ENCODE measurements at regions not wholly inside any gene's neighbourhood (a gene's known extent, or its start where the extent isn't known, plus 50 kb on each side); places are given as distances from the start of the nearest gene placed in this dataset.
"Not testable (repeated sequence)": the region's sequence is repeated elsewhere in the genome, so short reads cannot be mapped to it uniquely, and the experiment has no call there.

DNA sequence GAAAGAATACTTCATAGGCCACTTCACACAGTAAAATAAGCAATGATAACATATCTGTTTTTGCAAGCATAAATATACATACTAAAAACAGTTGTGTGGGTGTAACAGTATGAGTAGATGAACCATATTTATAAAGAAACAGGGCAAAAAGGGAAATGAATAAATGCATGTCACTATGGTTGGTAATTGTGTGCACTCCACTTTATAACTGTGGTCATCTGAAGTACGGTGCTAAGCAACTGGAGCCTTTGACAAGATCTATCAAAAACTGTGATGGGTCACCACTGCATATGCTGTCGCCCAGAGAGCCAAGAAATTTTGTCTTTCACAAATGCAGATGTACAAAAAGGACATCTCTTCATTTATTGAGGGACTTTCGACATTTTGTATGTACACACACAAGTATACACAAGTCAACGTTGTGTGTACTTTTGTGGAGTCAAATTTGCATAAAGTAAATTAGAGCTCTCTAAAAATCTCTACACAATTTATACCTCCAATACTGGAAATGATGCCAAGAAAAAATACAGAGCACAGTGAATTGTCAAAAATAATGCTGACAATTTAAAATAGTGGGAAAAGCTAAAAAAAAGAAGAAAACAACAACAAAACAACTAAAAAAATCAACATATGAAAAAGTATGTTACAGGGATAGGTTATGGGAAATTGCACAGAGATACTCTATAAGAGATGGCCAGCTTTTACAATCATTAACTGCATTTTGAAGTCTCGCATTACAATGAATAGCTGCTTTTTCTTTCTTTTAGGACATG lies 123.1 kb upstream of the ENPEP start:
- DNase-seq (ENCODE audit: low spot score) = no peak
- H3K27ac Mint-ChIP-seq = no peak overlapping the region
- peaks cover 8% of the 10 kb centered on the region for H3K27me3 Mint-ChIP-seq (ENCODE audit: insufficient read depth)
- H3K36me3 Mint-ChIP-seq (ENCODE audit: low read depth) = no peaks in the 10 kb centered on the region
- intact Hi-C loops (cut with micrococcal nuclease) = no loop called here
- H3K4me3 Mint-ChIP-seq = no peak overlapping the region
- H3K4me1 Mint-ChIP-seq (ENCODE audit: low read depth) = peaks cover 7% of the 10 kb centered on the region
- H3K9me3 Mint-ChIP-seq = no peaks in the 10 kb centered on the region

DNA sequence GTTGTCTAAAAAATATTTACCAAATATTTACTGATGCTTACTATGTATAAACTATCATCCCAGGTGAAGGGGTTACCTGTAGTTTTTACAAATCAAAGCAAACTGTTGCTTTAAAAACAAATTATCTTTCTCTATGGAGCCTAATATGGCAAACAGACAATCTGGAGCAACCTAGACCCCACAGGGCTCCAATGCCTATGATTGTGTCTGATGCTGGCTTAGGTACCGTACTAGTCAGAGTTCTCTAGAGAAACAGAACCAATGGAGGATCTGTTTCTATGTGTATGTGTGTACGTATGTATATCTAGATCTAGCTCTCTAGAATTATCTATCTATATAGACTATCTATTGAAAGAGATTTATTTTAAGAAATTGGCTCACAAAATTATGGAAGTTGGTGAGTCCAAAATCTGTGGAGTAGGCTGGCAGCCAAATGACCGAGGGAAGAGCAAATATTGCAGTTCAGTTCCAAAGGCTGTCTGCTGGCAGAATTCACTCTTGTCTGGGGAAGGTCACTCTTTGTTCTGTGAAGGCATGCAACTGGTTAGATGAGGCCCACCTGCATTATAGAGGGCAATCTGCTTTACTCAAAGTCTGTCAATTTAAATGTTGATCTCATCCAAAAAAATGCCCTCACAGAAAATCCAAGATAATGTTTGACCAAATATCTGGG lies 127.1 kb upstream of the ENPEP start:
- Mint-ChIP-seq H3K27me3 (ENCODE audit: insufficient read depth) (peaks cover 15% of the 10 kb centered on the region), H3K9me3 (no peaks in the 10 kb centered on the region), H3K4me1 (ENCODE audit: low read depth) (peaks cover 7% of the 10 kb centered on the region), H3K27ac (no peak overlapping the region), H3K4me3 (no peak overlapping the region), H3K36me3 (ENCODE audit: low read depth) (no peaks in the 10 kb centered on the region)
- DNase-seq (ENCODE audit: low spot score) = no peak
- intact Hi-C loops (cut with micrococcal nuclease) = no loop called here

DNA sequence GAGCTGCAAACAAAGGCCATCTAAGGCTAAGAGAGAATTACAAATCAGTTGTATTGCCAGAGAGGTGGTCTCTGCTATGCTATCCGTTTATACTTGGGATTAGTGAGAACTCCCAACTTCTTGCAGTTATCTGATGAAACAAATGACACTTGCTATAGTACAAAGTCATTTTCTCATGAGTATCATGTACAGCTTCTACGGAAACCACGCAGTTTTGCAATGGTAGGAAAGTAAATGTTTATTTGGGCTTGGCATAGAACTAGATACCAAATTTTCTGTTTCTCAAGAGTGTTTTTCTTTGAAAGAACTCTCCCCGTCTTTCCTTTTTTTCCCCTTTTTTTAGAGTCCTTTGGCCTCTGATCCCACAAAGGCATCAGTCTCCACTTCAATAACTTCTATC lies 128.2 kb upstream of the ENPEP start:
- no peak for DNase-seq (ENCODE audit: low spot score)
- Mint-ChIP-seq H3K9me3 (peaks cover 3% of the 10 kb centered on the region), H3K27ac (no peak overlapping the region), H3K4me1 (ENCODE audit: low read depth) (peaks cover 7% of the 10 kb centered on the region), H3K36me3 (ENCODE audit: low read depth) (no peaks in the 10 kb centered on the region), H3K27me3 (ENCODE audit: insufficient read depth) (peaks cover 18% of the 10 kb centered on the region), H3K4me3 (no peak overlapping the region)
- intact Hi-C loops (cut with micrococcal nuclease) = no loop called here

DNA sequence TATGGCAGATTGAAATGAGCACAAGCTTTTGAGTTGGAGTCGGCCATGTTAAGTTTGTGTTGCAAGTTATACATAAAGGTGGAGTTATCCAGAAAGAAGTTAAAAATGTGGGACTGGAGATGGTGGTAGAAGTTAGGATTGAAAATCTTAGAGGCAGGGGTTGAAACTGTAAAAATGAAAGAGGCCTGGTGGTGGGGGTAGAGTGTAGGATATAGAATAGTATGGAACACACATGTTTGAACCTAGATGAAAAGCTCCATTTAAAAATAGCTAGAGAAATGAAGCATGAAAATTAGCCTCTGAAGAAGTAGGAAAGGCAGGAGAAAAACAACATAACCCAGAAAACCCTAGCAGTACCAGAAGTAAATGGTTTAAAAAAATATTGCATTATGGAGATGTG lies 131.8 kb upstream of the ENPEP start:
- no peak overlapping the region for H3K4me3 Mint-ChIP-seq
- H3K4me1 Mint-ChIP-seq (ENCODE audit: low read depth) = peaks cover 7% of the 10 kb centered on the region
- no peak overlapping the region for H3K27ac Mint-ChIP-seq
- peaks cover 14% of the 10 kb centered on the region for H3K27me3 Mint-ChIP-seq (ENCODE audit: insufficient read depth)
- H3K36me3 Mint-ChIP-seq (ENCODE audit: low read depth) = no peaks in the 10 kb centered on the region
- intact Hi-C loops (cut with micrococcal nuclease) = loop anchor here (2.0 kb wide), 1 partner anchor 171 kb away; no protein-coding TSS in a partner anchor
- peaks cover 4% of the 10 kb centered on the region for H3K9me3 Mint-ChIP-seq
- DNase-seq (ENCODE audit: low spot score) = no peak

DNA sequence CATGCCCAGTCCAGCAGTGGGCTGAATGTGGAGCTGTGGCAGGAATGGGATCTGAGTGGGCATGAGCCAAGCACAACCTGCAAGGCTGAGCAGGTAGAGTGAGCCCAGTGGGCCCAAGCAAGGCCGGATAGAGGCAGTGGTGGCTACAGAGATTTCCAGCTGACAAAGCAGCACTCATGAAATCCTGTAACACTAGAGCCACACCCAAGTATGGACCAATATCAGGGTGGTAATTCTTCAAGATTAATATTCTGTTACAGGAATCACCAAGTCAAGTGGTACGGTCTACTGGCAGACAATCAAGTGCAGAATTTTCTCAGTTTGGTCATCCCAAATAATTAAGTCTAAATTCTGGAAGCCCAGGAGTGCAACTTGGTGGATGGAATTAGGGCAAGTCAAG lies 132.4 kb upstream of the ENPEP start:
- no peak overlapping the region for H3K27ac Mint-ChIP-seq
- intact Hi-C loops (cut with micrococcal nuclease) = no loop called here
- H3K36me3 Mint-ChIP-seq (ENCODE audit: low read depth) = no peaks in the 10 kb centered on the region
- peaks cover 14% of the 10 kb centered on the region for H3K27me3 Mint-ChIP-seq (ENCODE audit: insufficient read depth)
- peaks cover 5% of the 10 kb centered on the region for H3K4me1 Mint-ChIP-seq (ENCODE audit: low read depth)
- peaks cover 4% of the 10 kb centered on the region for H3K9me3 Mint-ChIP-seq
- no peak overlapping the region for H3K4me3 Mint-ChIP-seq
- no peak for DNase-seq (ENCODE audit: low spot score)

DNA sequence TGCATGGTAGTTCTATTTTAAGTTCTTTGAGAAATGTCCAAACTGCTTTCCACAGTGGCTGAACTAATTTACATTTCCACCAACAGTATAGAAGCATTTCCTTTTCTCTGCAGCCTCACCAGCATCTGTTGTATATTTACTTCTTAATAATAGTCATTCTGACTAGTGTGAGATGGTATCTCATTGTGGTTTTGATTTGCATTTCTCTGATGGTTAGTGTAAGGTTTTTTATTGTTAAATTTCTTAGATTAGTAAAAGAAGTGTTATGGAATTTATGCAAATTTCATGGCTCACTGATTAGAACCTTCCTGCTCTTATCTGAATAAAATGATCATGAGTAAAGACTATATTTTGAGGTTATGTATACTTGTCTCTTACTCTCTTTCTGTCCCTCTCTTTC lies 134.8 kb upstream of the ENPEP start:
- H3K27ac Mint-ChIP-seq; H3K9me3 Mint-ChIP-seq; H3K36me3 Mint-ChIP-seq (ENCODE audit: low read depth); H3K4me3 Mint-ChIP-seq; H3K4me1 Mint-ChIP-seq (ENCODE audit: low read depth); intact Hi-C loops (cut with micrococcal nuclease); DNase-seq (ENCODE audit: low spot score): not testable (repeated sequence)
- peaks cover 16% of the 10 kb centered on the region for H3K27me3 Mint-ChIP-seq (ENCODE audit: insufficient read depth)

DNA sequence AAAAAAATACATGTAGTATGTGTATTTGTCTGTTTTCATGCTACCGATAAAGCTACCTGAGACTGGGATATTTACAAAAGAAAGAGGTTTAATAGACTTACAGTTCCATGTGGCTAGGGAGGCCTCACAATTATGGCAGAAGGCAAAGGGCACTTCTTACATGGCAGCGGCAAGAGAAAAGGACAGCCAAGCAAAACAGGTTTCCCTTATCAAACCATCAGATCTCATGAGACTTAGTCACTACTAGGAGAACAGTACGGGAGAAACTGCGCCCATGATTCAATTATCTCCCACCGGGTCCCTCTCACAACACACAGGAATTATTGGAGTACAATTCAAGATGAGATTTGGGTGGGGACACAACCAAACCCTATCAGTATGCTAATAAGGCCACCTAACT lies 137.0 kb upstream of the ELOVL6 start:
- Mint-ChIP-seq H3K36me3 (ENCODE audit: low read depth) (no peaks in the 10 kb centered on the region), H3K4me3 (no peak overlapping the region), H3K9me3 (no peaks in the 10 kb centered on the region), H3K27ac (no peak overlapping the region), H3K4me1 (ENCODE audit: low read depth) (no peaks in the 10 kb centered on the region), H3K27me3 (ENCODE audit: insufficient read depth) (peaks cover 12% of the 10 kb centered on the region)
- intact Hi-C loops (cut with micrococcal nuclease) = no loop called here
- DNase-seq (ENCODE audit: low spot score) = no peak

DNA sequence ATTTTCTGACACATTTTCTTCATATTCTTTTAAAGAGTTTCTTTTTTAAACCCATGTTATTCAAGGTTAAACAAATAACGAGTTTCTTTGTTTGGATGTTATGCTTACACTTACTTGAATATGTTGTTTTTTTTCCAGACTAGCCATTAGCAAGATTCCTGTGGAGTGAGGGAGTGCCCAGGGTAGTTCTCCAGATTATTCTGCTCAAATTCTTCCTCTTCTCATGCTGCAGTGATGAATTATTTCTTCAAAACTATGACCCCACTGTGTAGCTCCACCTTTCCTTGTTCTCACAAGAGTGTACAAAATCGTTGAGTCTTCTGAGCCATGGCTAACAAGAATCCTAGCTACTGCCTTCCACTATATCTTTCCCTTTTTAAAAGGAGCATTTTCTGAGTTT lies 134.1 kb upstream of the ELOVL6 start:
- H3K4me3 Mint-ChIP-seq = no peak overlapping the region
- peaks cover 12% of the 10 kb centered on the region for H3K27me3 Mint-ChIP-seq (ENCODE audit: insufficient read depth)
- intact Hi-C loops (cut with micrococcal nuclease) = no loop called here
- H3K36me3 Mint-ChIP-seq (ENCODE audit: low read depth) = no peaks in the 10 kb centered on the region
- H3K9me3 Mint-ChIP-seq = peaks cover 3% of the 10 kb centered on the region
- H3K27ac Mint-ChIP-seq = no peak overlapping the region
- DNase-seq (ENCODE audit: low spot score) = no peak
- no peaks in the 10 kb centered on the region for H3K4me1 Mint-ChIP-seq (ENCODE audit: low read depth)

DNA sequence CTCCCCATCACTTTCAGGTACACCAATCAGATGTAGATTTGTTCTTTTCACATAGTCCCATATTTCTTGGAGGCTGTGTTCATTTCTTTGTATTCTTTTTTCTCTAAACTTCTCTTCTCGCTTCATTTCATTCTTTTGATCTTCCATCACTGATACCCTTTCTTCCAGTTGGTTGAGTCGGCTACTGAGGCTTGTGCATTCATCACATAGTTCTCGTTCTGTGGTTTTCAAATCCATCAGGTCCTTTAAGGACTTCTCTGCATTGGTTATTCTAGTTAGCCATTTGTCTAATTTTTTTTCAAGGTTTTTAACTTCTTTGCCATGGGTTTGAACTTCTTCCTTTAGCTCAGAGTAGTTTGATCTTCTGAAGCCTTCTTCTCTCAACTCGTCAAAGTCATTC lies 128.0 kb upstream of the ELOVL6 start:
- H3K4me3 Mint-ChIP-seq; H3K27ac Mint-ChIP-seq; H3K9me3 Mint-ChIP-seq; DNase-seq (ENCODE audit: low spot score); H3K27me3 Mint-ChIP-seq (ENCODE audit: insufficient read depth); intact Hi-C loops (cut with micrococcal nuclease); H3K4me1 Mint-ChIP-seq (ENCODE audit: low read depth); H3K36me3 Mint-ChIP-seq (ENCODE audit: low read depth): not testable (repeated sequence)

DNA sequence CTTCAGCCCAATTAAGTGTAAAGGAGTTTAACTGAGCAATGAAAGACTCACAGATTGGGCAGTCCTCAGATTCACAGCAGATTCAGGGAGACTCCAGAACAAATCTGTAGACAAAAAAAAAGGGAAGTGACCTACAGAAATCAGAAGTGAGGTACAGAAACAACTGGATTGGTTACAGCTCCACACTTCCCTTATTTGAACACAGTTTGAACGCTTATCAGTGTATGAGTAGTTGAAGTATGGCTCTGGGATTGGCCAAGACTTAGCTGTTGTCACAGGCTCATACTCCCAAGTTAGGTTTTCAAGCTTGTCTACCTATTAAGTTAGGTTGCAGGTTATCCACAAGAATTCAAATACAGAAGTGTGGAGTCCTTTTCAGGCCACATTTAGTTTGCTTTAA lies 112.4 kb upstream of the ELOVL6 start:
- Mint-ChIP-seq H3K36me3 (ENCODE audit: low read depth) (no peaks in the 10 kb centered on the region), H3K4me3 (no peak overlapping the region), H3K27me3 (ENCODE audit: insufficient read depth) (peaks cover 13% of the 10 kb centered on the region), H3K4me1 (ENCODE audit: low read depth) (no peaks in the 10 kb centered on the region), H3K9me3 (no peaks in the 10 kb centered on the region), H3K27ac (no peak overlapping the region)
- intact Hi-C loops (cut with micrococcal nuclease) = no loop called here
- no peak for DNase-seq (ENCODE audit: low spot score)

DNA sequence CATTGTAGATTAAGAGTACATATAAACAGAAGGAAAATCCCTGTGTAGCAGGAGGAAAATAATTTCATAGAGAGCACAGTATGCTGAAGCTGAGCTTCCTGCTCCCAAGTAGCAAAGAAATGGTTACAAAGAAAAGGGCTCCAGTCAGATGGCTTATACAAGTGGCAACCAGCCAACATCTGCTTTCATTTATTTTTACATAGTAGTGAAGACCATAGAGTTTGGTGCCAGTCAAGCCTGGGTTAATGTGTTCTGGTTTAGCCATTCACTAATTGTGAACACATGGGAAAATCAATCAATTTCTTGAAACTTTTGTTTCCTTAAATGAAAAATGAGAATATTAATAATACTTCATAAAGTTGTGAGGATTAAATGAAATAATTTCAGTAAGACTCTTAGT lies 111.3 kb upstream of the ELOVL6 start:
- DNase-seq (ENCODE audit: low spot score) = no peak
- peaks cover 13% of the 10 kb centered on the region for H3K27me3 Mint-ChIP-seq (ENCODE audit: insufficient read depth)
- H3K36me3 Mint-ChIP-seq (ENCODE audit: low read depth) = no peaks in the 10 kb centered on the region
- no peak overlapping the region for H3K4me3 Mint-ChIP-seq
- H3K9me3 Mint-ChIP-seq = no peaks in the 10 kb centered on the region
- H3K27ac Mint-ChIP-seq = no peak overlapping the region
- intact Hi-C loops (cut with micrococcal nuclease) = no loop called here
- no peaks in the 10 kb centered on the region for H3K4me1 Mint-ChIP-seq (ENCODE audit: low read depth)

DNA sequence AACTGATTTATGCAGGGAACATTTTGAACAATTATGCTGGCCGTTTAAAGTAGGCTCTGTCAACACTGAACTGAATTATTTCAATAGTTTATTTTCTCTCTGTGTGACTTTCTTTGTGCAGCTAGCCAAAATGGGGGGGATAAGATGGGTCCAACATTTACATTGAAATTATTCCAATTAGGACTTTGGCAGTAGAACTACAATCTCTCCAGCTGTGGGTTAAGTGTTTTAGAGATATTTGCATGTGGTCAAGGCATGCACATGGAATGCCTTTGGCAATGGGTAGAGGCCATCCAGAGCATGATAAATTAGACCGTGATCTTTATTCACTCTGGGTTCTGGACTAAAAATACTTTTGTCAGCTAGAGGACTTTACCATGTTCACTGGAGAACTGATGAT lies 107.9 kb upstream of the ELOVL6 start:
- intact Hi-C loops (cut with micrococcal nuclease) = no loop called here
- DNase-seq (ENCODE audit: low spot score) = no peak
- Mint-ChIP-seq H3K4me1 (ENCODE audit: low read depth) (no peaks in the 10 kb centered on the region), H3K4me3 (no peak overlapping the region), H3K9me3 (no peaks in the 10 kb centered on the region), H3K27ac (no peak overlapping the region), H3K27me3 (ENCODE audit: insufficient read depth) (peaks cover 17% of the 10 kb centered on the region), H3K36me3 (ENCODE audit: low read depth) (no peaks in the 10 kb centered on the region)

DNA sequence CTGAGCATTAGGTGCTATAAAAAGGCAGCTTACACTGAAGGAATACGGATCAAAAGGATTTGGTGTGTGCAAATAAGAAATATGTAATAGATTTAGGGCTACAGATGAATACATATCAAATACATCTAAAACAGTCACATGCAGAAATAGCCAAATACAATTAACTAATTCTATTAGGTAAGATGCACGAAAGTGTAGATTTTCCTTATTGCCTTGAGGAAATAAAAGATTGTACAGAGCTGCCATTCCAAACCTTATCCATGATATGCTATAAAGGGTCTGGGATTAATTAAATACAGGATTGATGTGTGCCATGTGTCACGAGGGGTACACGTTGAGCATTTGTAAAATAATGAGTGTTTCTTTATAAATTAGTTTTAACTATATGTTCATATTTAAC lies 107.0 kb upstream of the ELOVL6 start:
- Mint-ChIP-seq H3K4me3 (no peak overlapping the region), H3K36me3 (ENCODE audit: low read depth) (no peaks in the 10 kb centered on the region), H3K27me3 (ENCODE audit: insufficient read depth) (peaks cover 17% of the 10 kb centered on the region), H3K9me3 (no peaks in the 10 kb centered on the region), H3K4me1 (ENCODE audit: low read depth) (no peaks in the 10 kb centered on the region), H3K27ac (no peak overlapping the region)
- intact Hi-C loops (cut with micrococcal nuclease) = no loop called here
- DNase-seq (ENCODE audit: low spot score) = no peak

Data from activated T-helper 1 cell treated with anti-CD3 and anti-CD28 coated beads, Interleukin-12 subunit alpha, Interleukin-12 subunit beta, Interleukin-2, Interleukin-4 antibody, amounts not matched to agents 30 ng/mL and 10 ng/mL and 1 ng/mL, durations not matched to agents 14 hours and 24 hours and 36 hours (primary cell).